PC-3 (cell line): ENCODE measurements at regions not wholly inside any gene's neighbourhood (a gene's known extent, or its start where the extent isn't known, plus 50 kb on each side); places are given as distances from the start of the nearest gene placed in this dataset.

Source experiments
- ATAC-seq: fragments of 200-7000 bp; cut with Tn5 transposase; 2 replicates; pipeline ENCODE4 v1.9.1; 2020; ENCODE audit warnings: mild to moderate bottlenecking, moderate library complexity
- BruUV-seq: library from RNA; stranded (reverse); fragments of 400-500 nt; replicated peaks from 2 replicates; lab custom pipeline; 2021; lab: Mats Ljungman, UMichigan
- CTCF ChIA-PET: fragments of 300-600 bp; sonication (Branson Sonifier 250); formaldehyde crosslinking; loops from one replicate; lab custom pipeline; 2022; ENCODE audit warnings: antibody characterized with exemption; lab: Charles Lee
- POLR2A ChIA-PET: fragments of 300-600 bp; sonication (Branson Sonifier 250); formaldehyde crosslinking; loops from one replicate; lab custom pipeline; 2022; ENCODE audit warnings: antibody characterized with exemption; ENCODE audit not compliant: unreplicated experiment; lab: Charles Lee
- DNase-seq: peaks from one replicate; pipeline ENCODE4 v3.0.0-alpha.2; 2015
- H2AFZ ChIP-seq: fragments of 300-600 bp; sonication (generic); 2 replicates; pipeline ENCODE4 v1.6.0; 2016; ENCODE audit warnings: antibody characterized with exemption, low read length
- H3F3A ChIP-seq: fragments of 300-600 bp; sonication (generic); one replicate; pipeline ENCODE4 v1.6.0; 2017; ENCODE audit warnings: antibody characterized with exemption, low read length, control low read depth, mild to moderate bottlenecking; ENCODE audit not compliant: unreplicated experiment
- H3K27ac ChIP-seq: fragments of 300-600 bp; sonication (generic); 2 replicates; pipeline ENCODE4 v1.5.1; 2016; ENCODE audit warnings: mild to moderate bottlenecking, low read length
- H3K27me3 ChIP-seq: fragments of 300-600 bp; sonication (generic); 2 replicates; pipeline ENCODE4 v1.6.1; 2016; ENCODE audit warnings: low read length, mixed read lengths
- H3K36me3 ChIP-seq: fragments of 300-600 bp; sonication (generic); 2 replicates; pipeline ENCODE4 v1.6.1; 2016; ENCODE audit warnings: low read depth, mixed run types, low read length, mixed read lengths
- H3K4me1 ChIP-seq: fragments of 300-600 bp; sonication (generic); 2 replicates; pipeline ENCODE4 v1.5.1; 2016; ENCODE audit warnings: low read length; ENCODE audit not compliant: insufficient read depth
- H3K4me2 ChIP-seq: fragments of 300-600 bp; sonication (generic); 2 replicates; pipeline ENCODE4 v1.6.0; 2016; ENCODE audit warnings: low read length
- H3K4me3 ChIP-seq: fragments of 300-600 bp; sonication (generic); 2 replicates; pipeline ENCODE4 v1.5.1; 2016; ENCODE audit warnings: mild to moderate bottlenecking, low read length, mixed read lengths
- H3K79me2 ChIP-seq: fragments of 300-600 bp; sonication (generic); 2 replicates; pipeline ENCODE4 v1.6.1; 2017; ENCODE audit warnings: low read length, mixed read lengths
- H3K9ac ChIP-seq: fragments of 300-600 bp; sonication (generic); 2 replicates; pipeline ENCODE4 v1.6.0; 2016; ENCODE audit warnings: mild to moderate bottlenecking, low read length
- H3K9me2 ChIP-seq: fragments of 300-600 bp; sonication (generic); replicated peaks from 2 replicates; pipeline ENCODE4 v1.6.1; 2016; ENCODE audit warnings: mixed run types, low read length, mixed read lengths
- H3K9me3 ChIP-seq: fragments of 300-600 bp; sonication (generic); 2 replicates; pipeline ENCODE4 v1.6.1; 2016; ENCODE audit warnings: low read length, mixed read lengths
- H4K20me1 ChIP-seq: fragments of 300-600 bp; sonication (generic); 2 replicates; pipeline ENCODE4 v1.6.1; 2016; ENCODE audit warnings: low read length, mixed read lengths
- CTCF ChIP-seq: fragments of 300-600 bp; sonication (generic); conservative IDR thresholded peaks from 2 replicates; pipeline ENCODE4 v1.5.1; 2017; ENCODE audit warnings: antibody characterized with exemption, low read depth, mild to moderate bottlenecking, low read length
- EZH2 ChIP-seq: fragments of 300-600 bp; sonication (generic); IDR thresholded peaks from one replicate; pipeline ENCODE4 v1.6.1; 2017; ENCODE audit warnings: antibody characterized with exemption, mild to moderate bottlenecking, low read length; ENCODE audit not compliant: unreplicated experiment
- EZH2phosphoT487 ChIP-seq: fragments of 300-600 bp; sonication (generic); IDR thresholded peaks from 2 replicates; pipeline ENCODE4 v1.6.1; 2018; ENCODE audit warnings: mild to moderate bottlenecking, antibody characterized with exemption, low read length, borderline replicate concordance
- intact Hi-C: fragments of 100-400 bp; cut with micrococcal nuclease; formaldehyde crosslinking; loops from 2 replicates; pipeline ENCODE4 v1.9.0; 2023

GRCh38 chr4:38364383-38364963 is 299.5 kb upstream of the KLF3 start:
- Histone ChIP-seq H3F3A (no peaks in the 10 kb centered on the region), H3K79me2 (no peaks in the 10 kb centered on the region), H3K27ac (no peak overlapping the region), H3K36me3 (no peaks in the 10 kb centered on the region), H3K27me3 (no peaks in the 10 kb centered on the region), H3K9me2 (no peaks in the 10 kb centered on the region), H3K4me3 (no peak overlapping the region), H2AFZ (no peak overlapping the region), H3K9ac (no peak overlapping the region), H4K20me1 (no peaks in the 10 kb centered on the region), H3K4me2 (no peak overlapping the region), H3K4me1 (no peaks in the 10 kb centered on the region), H3K9me3 (no peaks in the 10 kb centered on the region)
- intact Hi-C loops = no loop called here
- TF ChIP-seq CTCF (no peak), EZH2phosphoT487 (no peak), EZH2 (no peak)
- no TSS peak for BruUV-seq
- DNase-seq (no peak), ATAC-seq (no peak)
- POLR2A ChIA-PET = no interaction called here
- CTCF ChIA-PET = no interaction called here

GRCh38 chr4:38365261-38365660 is 298.7 kb upstream of the KLF3 start:
- no peaks in the 10 kb centered on the region for H3K9me3 ChIP-seq
- H3K36me3 ChIP-seq = no peaks in the 10 kb centered on the region
- no peaks in the 10 kb centered on the region for H3K79me2 ChIP-seq
- H3K27me3 ChIP-seq = no peaks in the 10 kb centered on the region
- H2AFZ ChIP-seq = no peak overlapping the region
- ATAC-seq = no peak
- no peak overlapping the region for H3K9ac ChIP-seq
- H3K9me2 ChIP-seq = no peaks in the 10 kb centered on the region
- H4K20me1 ChIP-seq = no peaks in the 10 kb centered on the region
- BruUV-seq = no TSS peak
- no peaks in the 10 kb centered on the region for H3K4me1 ChIP-seq
- no peaks in the 10 kb centered on the region for H3F3A ChIP-seq
- H3K27ac ChIP-seq = no peak overlapping the region
- intact Hi-C loops = no loop called here
- ChIA-PET POLR2A (no interaction called here), CTCF (no interaction called here)
- DNase-seq = no peak
- H3K4me3 ChIP-seq = no peak overlapping the region
- H3K4me2 ChIP-seq = no peak overlapping the region
- TF ChIP-seq EZH2phosphoT487 (no peak), CTCF (no peak), EZH2 (no peak)

- Histone ChIP-seq H3K9me3 (no peaks in the 10 kb centered on the region), H3K36me3 (no peaks in the 10 kb centered on the region), H4K20me1 (no peaks in the 10 kb centered on the region), H2AFZ (no peak overlapping the region), H3K4me3 (no peak overlapping the region), H3K9me2 (no peaks in the 10 kb centered on the region), H3K27me3 (no peaks in the 10 kb centered on the region), H3K27ac (no peak overlapping the region), H3K4me2 (no peak overlapping the region), H3K79me2 (no peaks in the 10 kb centered on the region), H3K9ac (no peak overlapping the region), H3F3A (no peaks in the 10 kb centered on the region), H3K4me1 (no peaks in the 10 kb centered on the region)
- ATAC-seq = no peak
- no TSS peak for BruUV-seq
- ChIA-PET CTCF (no interaction called here), POLR2A (no interaction called here)
- no peak for DNase-seq
- TF ChIP-seq EZH2 = no peak
- TF ChIP-seq EZH2phosphoT487 = no peak
- no peak for TF ChIP-seq CTCF
- intact Hi-C loops = no loop called here
Observed at GRCh38 chr4:38365748-38366310, 298.2 kb upstream of the KLF3 start.
